A549 (cell line): ENCODE measurements at regions not wholly inside any gene's neighbourhood (a gene's known extent, or its start where the extent isn't known, plus 50 kb on each side); places are given as distances from the start of the nearest gene placed in this dataset.

Experiments used
- ATAC-seq, 2 experiments: fragments of 200-7000 bp in 1 of 2; fragments of >200 bp in 1 of 2; cut with Nextera tagmentation in 1 of 2; cut with Tn5 transposase in 1 of 2; 3 replicates each; pipeline versions ENCODE4 v1.8.0 to v1.9.1; 2018 to 2020; ENCODE audit warnings: mild to moderate bottlenecking in 1 of 2, moderate library complexity in 1 of 2
- CTCF ChIA-PET: fragments of 300-600 bp; sonication (Branson Sonifier 250); formaldehyde crosslinking; extraction: SDS; loops from one replicate; lab custom pipeline; 2021; ENCODE audit warnings: antibody characterized with exemption, inconsistent platforms; lab: Yijun Ruan, JAX
- POLR2A ChIA-PET: fragments of 350-600 bp; formaldehyde crosslinking; extraction: SDS; loops from one replicate; lab custom pipeline; 2021; ENCODE audit warnings: antibody characterized with exemption, inconsistent platforms; lab: Yijun Ruan, JAX
- DNase-seq, 2 experiments: peaks; one replicate each; pipeline versions ENCODE4 v3.0.0 to v3.0.0-alpha.2; 2011 to 2016; ENCODE audit warnings: low read depth in 1 of 2, low spot score in 1 of 2
- FAIRE-seq: peaks from 2 replicates; lab custom pipeline; 2011; peaks lifted over from hg19 to GRCh38; lab: Jason Lieb, UNC
- H3K27ac ChIP-seq, 2 experiments: fragments of >200 bp; sonication (Bioruptor Twin); formaldehyde crosslinking; 3 replicates each; pipeline ENCODE4 v1.5.1; 2016 to 2017
- H3K4me1 ChIP-seq: fragments of >200 bp; sonication (Bioruptor Twin); formaldehyde crosslinking; 3 replicates; pipeline ENCODE4 v1.6.1; 2016
- H3K4me2 ChIP-seq: fragments of >200 bp; sonication (Bioruptor Twin); formaldehyde crosslinking; 3 replicates; pipeline ENCODE4 v1.6.1; 2016
- H3K4me3 ChIP-seq: fragments of >200 bp; sonication (Bioruptor Twin); formaldehyde crosslinking; 3 replicates; pipeline ENCODE4 v1.5.1; 2016
- H3K9me3 ChIP-seq: fragments of >200 bp; sonication (Bioruptor Twin); formaldehyde crosslinking; 3 replicates; pipeline ENCODE4 v1.6.1; 2016
- CEBPB ChIP-seq, 2 experiments: fragments of >200 bp in 1 of 2; sonication (Bioruptor Twin) in 1 of 2; formaldehyde crosslinking in 1 of 2; IDR thresholded peaks; 2 replicates each; pipeline ENCODE4 v1.6.1; 2012 to 2016
- CTCF ChIP-seq: fragments of >200 bp; sonication (Bioruptor Twin); formaldehyde crosslinking; IDR thresholded peaks from 3 replicates; pipeline ENCODE4 v1.5.1; 2016
- EHF ChIP-seq: fragments of 250-450 bp; sonication (Bioruptor Pico); IDR thresholded peaks from 2 replicates; pipeline ENCODE4 v1.5.0; 2020; ENCODE audit warnings: mild to moderate bottlenecking
- ELK1 ChIP-seq: fragments of 150-350 bp; IDR thresholded peaks from 2 replicates; pipeline ENCODE4 v1.6.1; 2014; ENCODE audit warnings: low read depth, mild to moderate bottlenecking, low read length
- FOSB ChIP-seq: fragments of 250-450 bp; sonication (Bioruptor Pico); IDR thresholded peaks from 2 replicates; pipeline ENCODE4 v1.5.0; 2020; ENCODE audit warnings: mild to moderate bottlenecking, moderate library complexity
- FOSL2 ChIP-seq, 2 experiments: fragments of 450-650 bp in 1 of 2; fragments of >200 bp in 1 of 2; sonication (Bioruptor Twin) in 1 of 2; formaldehyde crosslinking; IDR thresholded peaks; 2 replicates each; pipeline versions ENCODE4 v1.5.0 to v1.6.1; 2016 to 2020; ENCODE audit warnings: mild to moderate bottlenecking in 1 of 2, moderate library complexity in 1 of 2
- FOXS1 ChIP-seq: fragments of 250-450 bp; sonication (Bioruptor Pico); IDR thresholded peaks from 2 replicates; pipeline ENCODE4 v1.5.0; 2020; ENCODE audit warnings: mild to moderate bottlenecking, moderate library complexity
- HDAC2 ChIP-seq: fragments of 200-600 bp; sonication (generic); IDR thresholded peaks from 2 replicates; pipeline ENCODE4 v1.6.1; 2016
- HEYL ChIP-seq: fragments of 250-450 bp; sonication (Bioruptor Pico); IDR thresholded peaks from 2 replicates; pipeline ENCODE4 v1.8.0; 2021; ENCODE audit warnings: mild to moderate bottlenecking, moderate library complexity
- HOXB13 ChIP-seq: fragments of 250-450 bp; sonication (Bioruptor Pico); IDR thresholded peaks from 2 replicates; pipeline ENCODE4 v1.5.0; 2020; ENCODE audit warnings: low read depth, mild to moderate bottlenecking, moderate library complexity
- JUN ChIP-seq, 2 experiments: fragments of >200 bp; sonication (Bioruptor Twin); formaldehyde crosslinking; IDR thresholded peaks; 2 replicates in 1 of 2; 3 replicates in 1 of 2; pipeline ENCODE4 v1.6.1; 2016 to 2017
- JUNB ChIP-seq: fragments of >200 bp; sonication (Bioruptor Twin); formaldehyde crosslinking; IDR thresholded peaks from 2 replicates; pipeline ENCODE4 v1.6.1; 2016
- MAZ ChIP-seq: fragments of 150-350 bp; IDR thresholded peaks from 2 replicates; pipeline ENCODE4 v1.6.1; 2014; ENCODE audit warnings: antibody characterized with exemption, low read depth, low read length, borderline replicate concordance
- MYC ChIP-seq: IDR thresholded peaks from 2 replicates; pipeline ENCODE4 v1.6.1; 2012; ENCODE audit warnings: mild to moderate bottlenecking, inconsistent platforms, low read length, improper control_type of control experiment, borderline replicate concordance
- NR3C1 ChIP-seq: fragments of >200 bp; sonication (Bioruptor Twin); formaldehyde crosslinking; IDR thresholded peaks from 3 replicates; pipeline ENCODE4 v1.6.1; 2017
- RFX5 ChIP-seq: fragments of 450-650 bp; IDR thresholded peaks from 2 replicates; pipeline ENCODE4 v1.7.1; 2014; ENCODE audit warnings: antibody characterized with exemption, mild to moderate bottlenecking, moderate library complexity
- RNF2 ChIP-seq: fragments of 200-600 bp; sonication (generic); IDR thresholded peaks from 2 replicates; pipeline ENCODE4 v1.6.1; 2016; ENCODE audit warnings: low read depth, mild to moderate bottlenecking, antibody characterized with exemption, moderate library complexity, borderline replicate concordance
- TFCP2L1 ChIP-seq: fragments of 250-450 bp; sonication (Bioruptor Pico); IDR thresholded peaks from 2 replicates; pipeline ENCODE4 v1.5.0; 2021; ENCODE audit warnings: mild to moderate bottlenecking
- ZC3H11A ChIP-seq: fragments of 450-650 bp; IDR thresholded peaks from 2 replicates; pipeline ENCODE4 v1.6.1; 2014; ENCODE audit warnings: antibody characterized with exemption, mild to moderate bottlenecking
- ZFP36 ChIP-seq: fragments of 450-650 bp; IDR thresholded peaks from 2 replicates; pipeline ENCODE4 v1.6.1; 2014; ENCODE audit warnings: borderline replicate concordance; ENCODE audit not compliant: partially characterized antibody
- ZNF302 ChIP-seq: fragments of 250-450 bp; sonication (Bioruptor Pico); IDR thresholded peaks from 2 replicates; pipeline ENCODE4 v1.9.0; 2021; ENCODE audit warnings: inconsistent platforms, mild to moderate bottlenecking, moderate library complexity
- WGBS: methylation state at CpG from one replicate; pipeline ENCODE4 v1.1.6; 2017; ENCODE audit errors: missing lambda C conversion rate; 5-methylcytosine and 5-hydroxymethylcytosine counted together
- TF ChIP-seq, protein P1 (sequence below): fragments of 200-600 bp; sonication (generic); IDR thresholded peaks from 2 replicates; pipeline ENCODE4 v1.6.1; 2016; ENCODE audit warnings: antibody characterized with exemption, mild to moderate bottlenecking, moderate library complexity
- TF ChIP-seq, protein P2 (sequence below): fragments of 450-650 bp; IDR thresholded peaks from 2 replicates; pipeline ENCODE4 v1.6.1; 2014; ENCODE audit warnings: antibody characterized with exemption

- 63% methylated on average over 6 of the region's 6 CpGs for WGBS
- no peak overlapping the region for H3K4me3 ChIP-seq
- peaks cover 7% of the 10 kb centered on the region; the same call in 1 of the 3 replicates for H3K9me3 ChIP-seq
- ChIA-PET CTCF (interaction anchor here (0.6 to 12.0 kb wide), 12 partner anchors 8 to 511 kb away, joined by 3 to 146 read pairs (median 4); partner anchors contain the start of gene RNF24), POLR2A (no interaction called here)
- DNase-seq (no peak), FAIRE-seq (no peak), ATAC-seq (no peak)
- TF ChIP-seq FOSL2 (IDR thresholded peaks at IDR 0.05) (no peak), FOSL2 (CRISPR knock-in tag; IDR thresholded peaks at IDR 0.05) (no peak)
- H3K27ac ChIP-seq: no peak overlapping the region
- no peak overlapping the region for H3K4me2 ChIP-seq
- peaks cover 5% of the 10 kb centered on the region for H3K4me1 ChIP-seq
These were observed 58.7 kb upstream of the RNF24 start for GRCh38 chr20:4073852-4074741.

DNA sequence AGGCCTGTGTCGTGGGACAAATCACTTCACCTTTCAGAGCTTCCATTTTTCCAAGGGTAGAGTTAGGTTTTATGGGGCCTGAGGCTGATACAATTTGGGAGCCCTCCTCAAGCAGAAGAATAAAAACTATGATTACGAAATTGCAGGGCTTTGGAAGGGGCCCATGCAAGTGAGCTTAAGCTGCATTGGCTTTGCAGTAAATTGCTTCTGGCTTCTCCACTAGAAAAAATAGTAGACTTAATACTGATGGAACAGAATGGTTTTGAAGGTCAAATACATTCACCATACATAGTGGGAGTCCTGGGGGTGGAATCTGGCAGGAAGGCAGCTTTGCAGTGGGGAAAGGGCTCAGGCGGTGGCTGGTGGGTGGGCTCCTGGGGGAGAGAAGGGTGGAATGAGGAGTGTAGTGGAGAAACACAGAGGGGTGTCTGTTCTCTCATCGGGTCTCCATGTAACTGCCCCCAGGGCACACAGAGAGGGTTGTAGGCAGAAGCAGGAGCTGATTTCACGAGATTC lies 55.9 kb upstream of the RNF24 start:
- peaks cover 6% of the 10 kb centered on the region; the same call in 1 of the 3 replicates for H3K4me1 ChIP-seq
- POLR2A ChIA-PET: no interaction called here
- ATAC-seq: no peak

DNA sequence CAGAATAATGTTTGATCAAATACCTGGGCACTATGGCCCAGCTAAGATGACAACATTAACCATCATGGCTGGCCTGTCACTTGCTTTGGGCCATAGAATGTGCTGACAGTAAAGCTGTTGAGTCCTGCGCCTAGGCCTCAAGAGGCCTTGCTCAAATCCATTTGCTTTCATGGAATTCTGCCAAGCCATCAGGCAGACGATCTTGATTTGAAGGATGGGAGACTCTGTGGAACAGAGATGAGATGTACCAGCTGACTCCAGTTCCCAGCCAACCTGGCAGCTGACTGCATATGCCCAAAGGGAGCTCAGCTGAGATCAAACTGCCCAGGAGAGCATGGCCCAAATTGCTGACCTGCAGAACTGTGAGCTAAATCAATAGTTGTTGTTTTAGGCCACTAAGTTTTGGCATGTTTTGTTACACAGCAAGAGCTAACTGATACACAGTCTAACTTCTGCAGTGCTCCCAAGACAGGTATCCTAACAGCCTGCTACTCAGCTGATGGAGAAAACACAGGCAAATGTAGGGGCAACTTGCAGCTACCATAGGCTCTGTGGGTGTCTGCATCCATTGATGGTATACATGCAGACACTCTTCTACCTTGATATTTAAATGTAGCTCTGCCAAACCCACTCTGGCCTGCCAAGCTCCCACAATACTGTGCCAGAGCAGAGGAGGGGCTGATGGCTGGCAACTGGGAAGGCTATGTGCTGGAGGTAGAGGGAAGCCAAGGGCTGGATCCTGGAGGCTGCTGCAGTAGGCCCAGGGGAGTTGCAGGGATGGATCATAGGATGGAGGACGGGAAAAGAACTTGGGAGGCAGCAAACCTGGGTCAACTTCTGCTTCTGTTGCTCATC lies 55.2 kb upstream of the RNF24 start:
- peaks cover 7% of the 10 kb centered on the region; the same call in 1 of the 3 replicates for H3K4me1 ChIP-seq
- ATAC-seq (no peak), DNase-seq (no peak), FAIRE-seq (no peak)
- CTCF ChIA-PET: interaction anchor here (0.6 to 12.0 kb wide), 27 partner anchors 10 to 275 kb away, joined by 3 to 146 read pairs (median 5); partner anchors contain the start of genes CDC25B and RNF24
- H3K27ac ChIP-seq: no peak overlapping the region
- WGBS: 74% methylated on average over 3 of the region's 3 CpGs
- no peak overlapping the region for H3K4me2 ChIP-seq
- no peak overlapping the region for H3K4me3 ChIP-seq
- H3K9me3 ChIP-seq: peaks cover 7% of the 10 kb centered on the region; the same call in 1 of the 3 replicates
- POLR2A ChIA-PET: no interaction called here
- TF ChIP-seq RFX5 (no peak), JUN (IDR thresholded peaks at IDR 0.05) (no peak), FOSB (CRISPR knock-in tag) (no peak), TFCP2L1 (no peak), CTCF (no peak), JUNB (no peak), MYC (no peak), EHF (CRISPR knock-in tag) (no peak), ZC3H11A (no peak), NR3C1 (no peak), FOSL2 (IDR thresholded peaks at IDR 0.05) (no peak), FOSL2 (CRISPR knock-in tag; IDR thresholded peaks at IDR 0.05) (no peak), MAZ (no peak), RNF2 (no peak)
- TF ChIP-seq, protein P1, sequence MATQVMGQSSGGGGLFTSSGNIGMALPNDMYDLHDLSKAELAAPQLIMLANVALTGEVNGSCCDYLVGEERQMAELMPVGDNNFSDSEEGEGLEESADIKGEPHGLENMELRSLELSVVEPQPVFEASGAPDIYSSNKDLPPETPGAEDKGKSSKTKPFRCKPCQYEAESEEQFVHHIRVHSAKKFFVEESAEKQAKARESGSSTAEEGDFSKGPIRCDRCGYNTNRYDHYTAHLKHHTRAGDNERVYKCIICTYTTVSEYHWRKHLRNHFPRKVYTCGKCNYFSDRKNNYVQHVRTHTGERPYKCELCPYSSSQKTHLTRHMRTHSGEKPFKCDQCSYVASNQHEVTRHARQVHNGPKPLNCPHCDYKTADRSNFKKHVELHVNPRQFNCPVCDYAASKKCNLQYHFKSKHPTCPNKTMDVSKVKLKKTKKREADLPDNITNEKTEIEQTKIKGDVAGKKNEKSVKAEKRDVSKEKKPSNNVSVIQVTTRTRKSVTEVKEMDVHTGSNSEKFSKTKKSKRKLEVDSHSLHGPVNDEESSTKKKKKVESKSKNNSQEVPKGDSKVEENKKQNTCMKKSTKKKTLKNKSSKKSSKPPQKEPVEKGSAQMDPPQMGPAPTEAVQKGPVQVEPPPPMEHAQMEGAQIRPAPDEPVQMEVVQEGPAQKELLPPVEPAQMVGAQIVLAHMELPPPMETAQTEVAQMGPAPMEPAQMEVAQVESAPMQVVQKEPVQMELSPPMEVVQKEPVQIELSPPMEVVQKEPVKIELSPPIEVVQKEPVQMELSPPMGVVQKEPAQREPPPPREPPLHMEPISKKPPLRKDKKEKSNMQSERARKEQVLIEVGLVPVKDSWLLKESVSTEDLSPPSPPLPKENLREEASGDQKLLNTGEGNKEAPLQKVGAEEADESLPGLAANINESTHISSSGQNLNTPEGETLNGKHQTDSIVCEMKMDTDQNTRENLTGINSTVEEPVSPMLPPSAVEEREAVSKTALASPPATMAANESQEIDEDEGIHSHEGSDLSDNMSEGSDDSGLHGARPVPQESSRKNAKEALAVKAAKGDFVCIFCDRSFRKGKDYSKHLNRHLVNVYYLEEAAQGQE: no peak

More for the DNA sequence above, 55.9 kb upstream of the RNF24 start:
- WGBS: 67% methylated on average over 5 of the region's 5 CpGs
- FAIRE-seq (no peak), DNase-seq (no peak)
- Histone ChIP-seq H3K9me3 (peaks cover 7% of the 10 kb centered on the region; the same call in 1 of the 3 replicates), H3K4me2 (no peak overlapping the region), H3K27ac (no peak overlapping the region), H3K4me3 (no peak overlapping the region)
- TF ChIP-seq ZNF302 (CRISPR knock-in tag): no peak
- TF ChIP-seq ELK1: no peak
- no peak for TF ChIP-seq FOSL2 (IDR thresholded peaks at IDR 0.05)
- TF ChIP-seq FOSL2 (CRISPR knock-in tag; IDR thresholded peaks at IDR 0.05): no peak
- no peak for TF ChIP-seq HOXB13
- no peak for TF ChIP-seq EHF (CRISPR knock-in tag)
- no peak for TF ChIP-seq ZFP36
- TF ChIP-seq, protein P2, sequence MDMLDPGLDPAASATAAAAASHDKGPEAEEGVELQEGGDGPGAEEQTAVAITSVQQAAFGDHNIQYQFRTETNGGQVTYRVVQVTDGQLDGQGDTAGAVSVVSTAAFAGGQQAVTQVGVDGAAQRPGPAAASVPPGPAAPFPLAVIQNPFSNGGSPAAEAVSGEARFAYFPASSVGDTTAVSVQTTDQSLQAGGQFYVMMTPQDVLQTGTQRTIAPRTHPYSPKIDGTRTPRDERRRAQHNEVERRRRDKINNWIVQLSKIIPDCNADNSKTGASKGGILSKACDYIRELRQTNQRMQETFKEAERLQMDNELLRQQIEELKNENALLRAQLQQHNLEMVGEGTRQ: no peak
- TF ChIP-seq CEBPB (IDR thresholded peaks at IDR 0.05): no peak
- no peak for TF ChIP-seq HDAC2
- no peak for TF ChIP-seq FOXS1 (CRISPR knock-in tag)
- TF ChIP-seq HEYL (CRISPR knock-in tag): no peak
- TF ChIP-seq NR3C1: no peak
- CTCF ChIA-PET: interaction anchor here (0.7 to 12.0 kb wide), 44 partner anchors 9 to 476 kb away, joined by 3 to 146 read pairs (median 5); partner anchors contain the start of genes CDC25B, CENPB and RNF24
